NCI-H128 (cell line): ENCODE measurements at regions not wholly inside any gene's neighbourhood (a gene's known extent, or its start where the extent isn't known, plus 50 kb on each side); places are given as distances from the start of the nearest gene placed in this dataset.
"Not testable (repeated sequence)": the region's sequence is repeated elsewhere in the genome, so short reads cannot be mapped to it uniquely, and the experiment has no call there.

Experiments used
- DNase-seq: peaks from one replicate; lab custom pipeline; 2025; ENCODE audit not compliant: unreplicated experiment; lab: John Stamatoyannopoulos, UW

GRCh38 chr3:176357891-176358290, 839.4 kb downstream of the TBL1XR1 start:
- DNase-seq, result no peak

- no peak for DNase-seq
Measured at GRCh38 chr3:176354843-176355242, 842.4 kb downstream of the TBL1XR1 start.

- no peak for DNase-seq
Measured at GRCh38 chr3:176352716-176353334, 844.5 kb downstream of the TBL1XR1 start.

- no peak for DNase-seq
Measured at GRCh38 chr3:176351408-176351807, 845.9 kb downstream of the TBL1XR1 start.

- DNase-seq, result no peak
Measured at GRCh38 chr3:176349706-176350105, 847.6 kb downstream of the TBL1XR1 start.

- no peak for DNase-seq
Measured at GRCh38 chr3:176347424-176348146, 849.7 kb downstream of the TBL1XR1 start.

- no peak for DNase-seq
Measured at GRCh38 chr3:176341963-176342362, 855.3 kb downstream of the TBL1XR1 start.

GRCh38 chr3:176328666-176329065, 868.6 kb downstream of the TBL1XR1 start:
- no peak for DNase-seq

GRCh38 chr3:176328198-176328597, 869.1 kb downstream of the TBL1XR1 start:
- DNase-seq, result no peak

GRCh38 chr3:176326894-176327490, 870.3 kb downstream of the TBL1XR1 start:
- not testable (repeated sequence) for DNase-seq

GRCh38 chr3:176321532-176321931, 875.8 kb downstream of the TBL1XR1 start:
- DNase-seq, result not testable (repeated sequence)

GRCh38 chr3:176321099-176321498, 876.2 kb downstream of the TBL1XR1 start:
- no peak for DNase-seq

GRCh38 chr3:176313426-176313825, 883.9 kb downstream of the TBL1XR1 start:
- no peak for DNase-seq

GRCh38 chr3:176310641-176311040, 886.6 kb downstream of the TBL1XR1 start:
- DNase-seq, result no peak

- DNase-seq, result no peak
Measured at GRCh38 chr3:176302271-176302670, 895.0 kb downstream of the TBL1XR1 start.

GRCh38 chr3:176296066-176296597, 901.1 kb downstream of the TBL1XR1 start:
- no peak for DNase-seq

- no peak for DNase-seq
Measured at GRCh38 chr3:176293276-176293675, 904.0 kb downstream of the TBL1XR1 start.

GRCh38 chr3:176286476-176287085, 910.7 kb downstream of the TBL1XR1 start:
- DNase-seq, result no peak

- DNase-seq, result no peak
Measured at GRCh38 chr3:176275538-176275937, 921.7 kb downstream of the TBL1XR1 start.

GRCh38 chr3:176275113-176275512, 922.2 kb downstream of the TBL1XR1 start:
- DNase-seq, result no peak

- peak; percentile 74 for DNase-seq
Measured at GRCh38 chr3:176274161-176274560, 923.1 kb downstream of the TBL1XR1 start.

GRCh38 chr3:176262071-176262470, 935.2 kb downstream of the TBL1XR1 start:
- no peak for DNase-seq
